ENCODE measurements at regions not wholly inside any gene's neighbourhood (a gene's known extent, or its start where the extent isn't known, plus 50 kb on each side); places are given as distances from the start of the nearest gene placed in this dataset.
"Not testable (repeated sequence)": the region's sequence is repeated elsewhere in the genome, so short reads cannot be mapped to it uniquely, and the experiment has no call there.

GRCh38 chr9:75532233-75533050 is 358.0 kb upstream of the PCSK5 start:
- DNase-seq (ENCODE audit: low read depth) = no peak

GRCh38 chr9:75539523-75539922 is 350.9 kb upstream of the PCSK5 start:
- no peak for DNase-seq (ENCODE audit: low read depth)

GRCh38 chr9:75540185-75540584 is 350.3 kb upstream of the PCSK5 start:
- no peak for DNase-seq (ENCODE audit: low read depth)

- no peak for DNase-seq (ENCODE audit: low read depth)
Measured at GRCh38 chr9:75541734-75542133, 348.7 kb upstream of the PCSK5 start.

- no peak for DNase-seq (ENCODE audit: low read depth)
Measured at GRCh38 chr9:75544815-75545214, 345.7 kb upstream of the PCSK5 start.

- DNase-seq (ENCODE audit: low read depth) = no peak
Measured at GRCh38 chr9:75545287-75545686, 345.2 kb upstream of the PCSK5 start.

GRCh38 chr9:75548871-75549270 is 341.6 kb upstream of the PCSK5 start:
- DNase-seq (ENCODE audit: low read depth) = no peak

- peak; percentile 13 for DNase-seq (ENCODE audit: low read depth)
Measured at GRCh38 chr9:75551861-75552260, 338.6 kb upstream of the PCSK5 start.

GRCh38 chr9:75552941-75553340 is 337.5 kb upstream of the PCSK5 start:
- no peak for DNase-seq (ENCODE audit: low read depth)

- not testable (repeated sequence) for DNase-seq (ENCODE audit: low read depth)
Measured at GRCh38 chr9:75566813-75567212, 323.7 kb upstream of the PCSK5 start.

- DNase-seq (ENCODE audit: low read depth) = no peak
Measured at GRCh38 chr9:75570538-75570937, 319.9 kb upstream of the PCSK5 start.

- DNase-seq (ENCODE audit: low read depth) = no peak
Measured at GRCh38 chr9:75574569-75574968, 315.9 kb upstream of the PCSK5 start.

GRCh38 chr9:75582870-75583269 is 307.6 kb upstream of the PCSK5 start:
- DNase-seq (ENCODE audit: low read depth) = no peak

- DNase-seq (ENCODE audit: low read depth) = peak; percentile 2
Measured at GRCh38 chr9:75588808-75589207, 301.7 kb upstream of the PCSK5 start.

- DNase-seq (ENCODE audit: low read depth) = no peak
Measured at GRCh38 chr9:75589497-75589896, 301.0 kb upstream of the PCSK5 start.

GRCh38 chr9:75591972-75592371 is 298.5 kb upstream of the PCSK5 start:
- DNase-seq (ENCODE audit: low read depth) = no peak

GRCh38 chr9:75592586-75592985 is 297.9 kb upstream of the PCSK5 start:
- no peak for DNase-seq (ENCODE audit: low read depth)

- DNase-seq (ENCODE audit: low read depth) = no peak
Measured at GRCh38 chr9:75593920-75594319, 296.6 kb upstream of the PCSK5 start.

- DNase-seq (ENCODE audit: low read depth) = no peak
Measured at GRCh38 chr9:75599126-75599525, 291.3 kb upstream of the PCSK5 start.

GRCh38 chr9:75601280-75601679 is 289.2 kb upstream of the PCSK5 start:
- peak; percentile 5 for DNase-seq (ENCODE audit: low read depth)

- no peak for DNase-seq (ENCODE audit: low read depth)
Measured at GRCh38 chr9:75602060-75602459, 288.4 kb upstream of the PCSK5 start.

- no peak for DNase-seq (ENCODE audit: low read depth)
Measured at GRCh38 chr9:75604661-75605060, 285.8 kb upstream of the PCSK5 start.

GRCh38 chr9:75607521-75607920 is 283.0 kb upstream of the PCSK5 start:
- no peak for DNase-seq (ENCODE audit: low read depth)

Data from myocyte (in vitro differentiated cells).